C4-2B (cell line): ENCODE measurements at regions not wholly inside any gene's neighbourhood (a gene's known extent, or its start where the extent isn't known, plus 50 kb on each side); places are given as distances from the start of the nearest gene placed in this dataset.

Source experiments
- H3K27ac ChIP-seq: fragments of 450-650 bp; 2 replicates; pipeline ENCODE4 v1.5.1; 2017
- ZFX ChIP-seq: fragments of 450-650 bp; IDR thresholded peaks from 2 replicates; pipeline ENCODE4 v1.6.1; 2017
- TF ChIP-seq, protein P1 (sequence below): fragments of 450-650 bp; conservative IDR thresholded peaks from 2 replicates; pipeline ENCODE4 v1.5.1; 2017; ENCODE audit warnings: mild to moderate bottlenecking

DNA sequence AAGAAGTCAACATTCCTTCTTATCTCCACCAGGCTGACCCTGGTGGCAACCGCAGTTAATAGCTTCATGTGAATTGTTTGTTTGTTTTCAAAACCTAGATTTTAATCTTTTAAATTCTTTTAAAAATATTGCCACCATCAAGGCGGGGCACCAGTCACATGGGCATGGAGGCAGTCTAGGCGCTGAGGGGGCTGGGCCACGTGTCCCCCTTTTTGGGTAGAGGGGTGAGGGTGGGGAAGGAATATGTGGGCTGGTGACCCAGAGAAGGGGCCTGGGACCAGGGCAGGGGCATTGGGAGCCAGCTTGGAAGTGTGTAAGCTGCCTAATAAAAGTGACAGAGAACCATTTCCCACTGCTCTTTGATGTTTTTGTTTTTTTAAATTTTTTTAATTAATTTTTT, 147.3 kb downstream of the GADD45G start:
- H3K27ac ChIP-seq: no peak overlapping the region
- TF ChIP-seq, protein P1, sequence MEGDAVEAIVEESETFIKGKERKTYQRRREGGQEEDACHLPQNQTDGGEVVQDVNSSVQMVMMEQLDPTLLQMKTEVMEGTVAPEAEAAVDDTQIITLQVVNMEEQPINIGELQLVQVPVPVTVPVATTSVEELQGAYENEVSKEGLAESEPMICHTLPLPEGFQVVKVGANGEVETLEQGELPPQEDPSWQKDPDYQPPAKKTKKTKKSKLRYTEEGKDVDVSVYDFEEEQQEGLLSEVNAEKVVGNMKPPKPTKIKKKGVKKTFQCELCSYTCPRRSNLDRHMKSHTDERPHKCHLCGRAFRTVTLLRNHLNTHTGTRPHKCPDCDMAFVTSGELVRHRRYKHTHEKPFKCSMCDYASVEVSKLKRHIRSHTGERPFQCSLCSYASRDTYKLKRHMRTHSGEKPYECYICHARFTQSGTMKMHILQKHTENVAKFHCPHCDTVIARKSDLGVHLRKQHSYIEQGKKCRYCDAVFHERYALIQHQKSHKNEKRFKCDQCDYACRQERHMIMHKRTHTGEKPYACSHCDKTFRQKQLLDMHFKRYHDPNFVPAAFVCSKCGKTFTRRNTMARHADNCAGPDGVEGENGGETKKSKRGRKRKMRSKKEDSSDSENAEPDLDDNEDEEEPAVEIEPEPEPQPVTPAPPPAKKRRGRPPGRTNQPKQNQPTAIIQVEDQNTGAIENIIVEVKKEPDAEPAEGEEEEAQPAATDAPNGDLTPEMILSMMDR: no peak
- TF ChIP-seq ZFX: no peak

DNA sequence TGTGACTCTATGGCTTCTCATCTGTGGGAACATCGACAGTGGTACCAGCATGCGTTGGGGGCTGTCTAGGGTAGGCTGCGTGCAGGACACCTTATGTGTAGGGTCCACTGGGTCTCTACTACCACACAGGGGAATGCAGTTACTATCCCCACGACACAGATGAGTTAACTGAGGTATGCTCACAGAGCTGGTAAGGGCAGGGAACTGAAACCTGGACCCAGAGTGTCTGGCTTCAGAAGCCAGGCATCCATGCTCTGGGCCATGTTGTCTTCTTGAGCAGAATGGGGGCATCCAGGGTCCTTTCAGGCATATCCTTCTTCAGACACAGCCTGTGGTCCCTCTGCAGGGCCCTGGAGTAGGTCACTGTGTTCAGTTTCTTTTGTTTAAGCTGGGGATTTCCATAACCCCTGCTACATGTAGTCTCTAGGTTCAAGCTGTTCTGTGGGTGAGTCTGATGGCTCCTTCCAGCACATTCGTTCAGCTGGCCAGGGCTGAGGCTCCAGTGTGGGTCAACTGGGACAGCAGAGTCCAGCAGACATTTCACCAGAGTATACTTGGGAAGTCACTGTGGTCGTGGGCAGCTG, 148.8 kb downstream of the GADD45G start:
- TF ChIP-seq, protein P1: no peak
- TF ChIP-seq ZFX: no peak
- no peak overlapping the region for H3K27ac ChIP-seq

DNA sequence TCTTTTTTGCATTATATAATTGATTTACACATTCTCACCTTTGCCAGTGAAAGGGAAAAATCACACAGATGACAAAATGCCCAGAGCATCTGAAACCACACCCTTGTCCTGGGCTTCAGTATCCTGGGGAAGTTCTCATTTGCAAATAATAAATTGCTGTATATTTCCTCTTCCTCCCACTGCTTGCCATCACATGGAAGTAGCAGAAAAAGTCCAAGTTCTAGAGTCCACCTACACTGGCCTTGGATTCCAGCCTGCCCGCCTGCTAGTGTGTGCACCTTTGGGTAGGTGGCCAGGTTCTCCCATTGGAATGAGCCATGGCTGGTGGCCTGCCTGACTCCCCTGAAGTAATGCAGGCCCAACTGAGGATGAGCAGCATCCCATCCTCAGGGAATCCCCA, 149.4 kb downstream of the GADD45G start:
- H3K27ac ChIP-seq: no peak overlapping the region
- no peak for TF ChIP-seq ZFX
- TF ChIP-seq, protein P1: no peak

DNA sequence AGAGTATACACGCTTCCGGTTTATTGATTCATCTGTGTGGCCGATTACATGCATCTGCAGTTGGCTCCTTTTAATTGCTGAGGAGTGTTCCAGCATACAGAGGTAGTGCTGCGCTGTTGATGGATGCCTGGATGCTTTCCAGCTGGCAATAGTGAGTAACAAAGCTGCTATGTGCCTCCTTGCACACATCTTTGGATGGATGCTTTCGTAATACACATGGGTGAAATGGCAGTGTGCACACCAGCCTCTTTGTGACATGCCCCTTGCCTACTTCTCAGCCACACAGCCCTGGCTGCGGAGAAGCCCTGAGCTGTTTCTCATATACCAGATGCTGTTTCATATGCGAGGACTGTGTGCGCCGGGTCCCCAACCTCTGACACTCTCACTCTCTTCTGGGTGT, 151.0 kb downstream of the GADD45G start:
- TF ChIP-seq ZFX: no peak
- TF ChIP-seq, protein P1: no peak
- H3K27ac ChIP-seq: peak overlapping the region; percentile 73

DNA sequence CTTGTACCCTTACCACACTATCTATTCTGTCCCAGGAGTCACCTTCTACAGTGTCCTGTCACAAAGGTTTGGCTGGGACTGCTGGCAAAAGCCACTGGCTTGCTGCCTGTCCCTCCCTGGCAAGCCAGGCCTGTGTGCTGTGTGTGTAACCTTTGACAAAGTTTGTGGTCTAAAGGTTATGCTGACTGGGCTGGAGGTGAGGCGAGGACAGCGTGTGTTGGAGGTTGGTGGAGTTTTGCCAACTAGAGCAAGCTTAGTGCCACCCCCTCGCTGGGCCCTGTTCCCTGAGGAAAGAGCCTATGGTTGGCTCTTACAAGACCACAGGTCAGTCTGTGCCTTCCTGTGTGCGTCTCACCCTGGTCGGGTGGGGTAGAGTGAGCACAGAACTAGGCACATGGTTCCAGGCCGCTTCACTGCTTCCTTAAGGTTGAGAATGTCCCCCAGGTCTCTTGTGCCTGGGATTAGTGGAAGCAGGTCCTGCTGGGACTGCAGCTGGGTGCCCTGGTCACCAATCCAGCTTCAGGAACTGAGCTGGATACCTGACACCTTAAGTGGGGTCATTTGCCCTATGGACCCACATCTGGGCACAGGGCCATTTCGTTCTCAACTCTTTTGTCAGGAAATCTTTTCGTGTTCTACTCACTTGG, 152.2 kb downstream of the GADD45G start:
- no peak for TF ChIP-seq ZFX
- TF ChIP-seq, protein P1: no peak

DNA sequence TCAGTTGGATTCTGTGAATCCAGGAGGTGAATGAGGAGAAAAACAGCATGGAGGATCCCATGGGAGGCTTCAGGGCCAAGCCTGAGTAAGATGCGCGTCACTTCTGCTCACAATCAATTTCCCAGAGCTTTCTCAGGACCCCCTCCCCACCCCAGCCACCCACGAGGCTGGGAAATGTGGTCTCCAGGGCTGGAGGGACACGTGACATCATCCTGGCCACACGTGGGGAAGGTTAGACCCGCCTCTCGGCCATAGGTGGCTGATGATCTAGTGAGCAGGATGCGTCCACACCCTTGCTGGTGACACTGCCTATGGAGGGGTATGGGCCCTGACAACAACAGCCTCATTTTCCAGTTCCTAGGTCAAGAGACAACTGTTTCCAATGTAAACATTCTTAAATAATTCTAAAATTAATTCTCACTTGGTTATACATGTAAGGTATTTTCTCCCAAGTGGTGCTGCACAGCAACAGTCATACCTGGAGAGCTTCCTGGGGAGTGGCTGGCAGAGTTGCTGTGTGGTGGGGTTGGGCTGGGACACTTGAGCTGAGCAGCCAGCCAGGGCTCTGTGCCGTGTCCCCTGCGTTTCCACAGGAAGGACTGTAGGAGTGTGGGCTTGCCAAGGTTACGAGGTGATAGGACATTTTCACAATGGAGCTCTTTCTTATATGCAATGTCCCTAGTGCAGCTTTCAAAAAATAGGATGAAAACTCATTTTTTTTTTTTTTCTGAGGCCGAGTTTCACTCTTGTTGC, 153.1 kb downstream of the GADD45G start:
- TF ChIP-seq, protein P1: no peak
- no peak for TF ChIP-seq ZFX
- H3K27ac ChIP-seq: peak overlapping the region; percentile 73

More for the DNA sequence above, 152.2 kb downstream of the GADD45G start:
- peak overlapping the region; percentile 73 for H3K27ac ChIP-seq

DNA sequence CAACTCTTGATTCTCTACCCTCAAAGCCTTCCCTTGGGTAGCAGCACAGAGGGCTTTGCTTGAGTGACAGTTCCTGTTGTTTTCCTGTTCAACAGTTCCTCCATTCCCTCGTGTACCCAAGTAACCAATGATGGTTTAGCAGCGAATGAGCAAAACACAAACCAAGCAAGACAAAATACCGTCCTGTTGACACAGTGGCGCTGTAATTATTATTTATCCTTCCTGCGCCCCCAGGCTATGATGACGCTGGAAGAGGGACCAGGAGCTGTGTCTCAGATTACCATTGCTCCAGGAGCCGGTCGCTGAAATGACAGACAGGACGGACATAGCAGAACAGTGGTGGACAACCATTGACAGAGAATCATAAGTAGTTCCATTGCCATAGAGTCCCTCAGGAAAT, 154.8 kb downstream of the GADD45G start:
- peak overlapping the region; percentile 54 for H3K27ac ChIP-seq
- TF ChIP-seq, protein P1: no peak; the same call in 1 of the 2 replicates
- no peak for TF ChIP-seq ZFX
